HL-60/S4 (cell line): ENCODE measurements at regions not wholly inside any gene's neighbourhood (a gene's known extent, or its start where the extent isn't known, plus 50 kb on each side); places are given as distances from the start of the nearest gene placed in this dataset.

Experiments
- in situ Hi-C: fragments of 300-500 bp; cut with MboI; formaldehyde crosslinking; loops from 2 replicates; pipeline ENCODE4 v1.14.3; 2022; ENCODE audit warnings: low sequenced_read_pairs

- in situ Hi-C loops: no loop called here
Observed at GRCh38 chr12:107271523-107271922, 178.2 kb upstream of the CRY1 start.

- in situ Hi-C loops: no loop called here
Observed at GRCh38 chr12:107275530-107275929, 182.2 kb upstream of the CRY1 start.

GRCh38 chr12:107277855-107278254, 184.5 kb upstream of the CRY1 start:
- in situ Hi-C loops: no loop called here

- in situ Hi-C loops: no loop called here
Observed at GRCh38 chr12:107282628-107283027, 189.3 kb upstream of the CRY1 start.

GRCh38 chr12:107283652-107284051, 190.3 kb upstream of the CRY1 start:
- in situ Hi-C loops: no loop called here

- in situ Hi-C loops: no loop called here
Observed at GRCh38 chr12:107284692-107285091, 191.3 kb upstream of the CRY1 start.

- in situ Hi-C loops: no loop called here
Observed at GRCh38 chr12:107287436-107288413, 194.4 kb upstream of the CRY1 start.

- in situ Hi-C loops: no loop called here
Observed at GRCh38 chr12:107288414-107289127, 195.2 kb upstream of the CRY1 start.

- in situ Hi-C loops: no loop called here
Observed at GRCh38 chr12:107291018-107291417, 197.7 kb upstream of the CRY1 start.

- in situ Hi-C loops: no loop called here
Observed at GRCh38 chr12:107296681-107297089, 203.3 kb upstream of the CRY1 start.

- in situ Hi-C loops: no loop called here
Observed at GRCh38 chr12:107302649-107303341, 209.4 kb upstream of the CRY1 start.

GRCh38 chr12:107304588-107305532, 211.5 kb upstream of the CRY1 start:
- in situ Hi-C loops: no loop called here

- in situ Hi-C loops: no loop called here
Observed at GRCh38 chr12:107306141-107306659, 212.9 kb upstream of the CRY1 start.

GRCh38 chr12:107308310-107308709, 215.0 kb upstream of the CRY1 start:
- in situ Hi-C loops: no loop called here

- in situ Hi-C loops: no loop called here
Observed at GRCh38 chr12:107309020-107309419, 215.7 kb upstream of the CRY1 start.

GRCh38 chr12:107310621-107311020, 217.3 kb upstream of the CRY1 start:
- in situ Hi-C loops: no loop called here

- in situ Hi-C loops: no loop called here
Observed at GRCh38 chr12:107311682-107312081, 218.3 kb upstream of the CRY1 start.

GRCh38 chr12:107317751-107318555, 224.6 kb upstream of the CRY1 start:
- in situ Hi-C loops: no loop called here

- in situ Hi-C loops: no loop called here
Observed at GRCh38 chr12:107318556-107318805, 225.1 kb upstream of the CRY1 start.
